Motor neuron (in vitro differentiated cells): ENCODE measurements at regions not wholly inside any gene's neighbourhood (a gene's known extent, or its start where the extent isn't known, plus 50 kb on each side); places are given as distances from the start of the nearest gene placed in this dataset.
A peak's percentile ranks its signal among the peaks of the same experiment; 100 is the strongest.
"Not testable (repeated sequence)": the region's sequence is repeated elsewhere in the genome, so short reads cannot be mapped to it uniquely, and the experiment has no call there.

ENCODE experiments used
- ATAC-seq, 8 experiments: fragments of 200-7000 bp; cut with Tn5 transposase; replicated peaks in 6 of 8; 2 replicates each; pipeline ENCODE4 v1.8.0; 2021; ENCODE audit warnings: mild to moderate bottlenecking in 8 of 8, moderate library complexity in 8 of 8
- H3K27ac ChIP-seq, 2 donors: fragments of 250-450 bp; sonication (Bioruptor Pico); 2 replicates each; pipeline ENCODE4 v1.9.0; 2021; ENCODE audit warnings: antibody characterized with exemption in 2 of 2, mild to moderate bottlenecking in 2 of 2, moderate library complexity in 1 of 2
- H3K4me1 ChIP-seq, 2 donors: fragments of 250-450 bp; sonication (Bioruptor Pico); replicated peaks in 1 of 2; 2 replicates each; pipeline ENCODE4 v1.6.1; 2021; ENCODE audit warnings: antibody characterized with exemption in 2 of 2, mild to moderate bottlenecking in 2 of 2, moderate library complexity in 1 of 2
- H3K4me3 ChIP-seq, 5 donors: fragments of 250-450 bp; sonication (Bioruptor Pico); 2 replicates each; pipeline ENCODE4 v1.9.0; 2021; ENCODE audit warnings: antibody characterized with exemption in 5 of 5, mild to moderate bottlenecking in 5 of 5, moderate library complexity in 4 of 5
- WGBS, 10 experiments: fragments of 450-650 bp; shearing (Covaris generic); methylation state at CpG; one replicate each; pipeline ENCODE4 v1.0.0; 2022; 5-methylcytosine and 5-hydroxymethylcytosine counted together
- in situ Hi-C, 9 experiments: fragments of 400-800 bp; cut with MboI; loops; one replicate each; pipeline ENCODE4 v1.15.0; 2021; ENCODE audit warnings: low sequenced_read_pairs in 9 of 9, low pct_unique_long_range_greater_than_20kb in 2 of 9; ENCODE audit not compliant: unreplicated experiment in 9 of 9

DNA sequence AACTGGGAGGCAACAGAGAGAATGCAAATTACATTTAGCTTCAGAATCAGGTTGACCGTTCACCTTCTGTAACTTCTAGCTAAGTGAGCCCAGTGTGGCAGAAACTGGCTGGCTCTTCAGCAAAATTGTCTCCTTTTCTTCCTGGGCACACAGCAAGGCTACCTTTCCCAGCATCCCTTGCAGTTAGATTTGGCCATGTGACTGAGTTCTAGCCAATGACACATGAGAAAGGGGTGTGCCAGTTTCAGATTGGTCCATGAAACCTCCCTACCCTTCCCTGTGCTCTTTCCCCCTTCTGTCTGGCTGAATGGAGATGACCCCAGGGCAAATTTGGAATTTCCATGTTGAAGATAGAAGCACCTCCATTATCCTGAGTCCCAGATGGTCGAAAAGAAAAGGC, 72.5 kb upstream of the SMIM23 start:
- H3K4me3 ChIP-seq, result no peak overlapping the region
- ATAC-seq, result no peak
- H3K4me1 ChIP-seq, result peaks cover 11 to 15% of the 10 kb centered on the region in 2 donors
- 0 to 94% (median 69%) methylated on average over 1 to 2 of the region's 2 CpGs; no CpG with 5 or more reads in 4 of the 10 experiments for WGBS, 10 experiments
- no peak overlapping the region for H3K27ac ChIP-seq
- in situ Hi-C loops, result no loop called here

DNA sequence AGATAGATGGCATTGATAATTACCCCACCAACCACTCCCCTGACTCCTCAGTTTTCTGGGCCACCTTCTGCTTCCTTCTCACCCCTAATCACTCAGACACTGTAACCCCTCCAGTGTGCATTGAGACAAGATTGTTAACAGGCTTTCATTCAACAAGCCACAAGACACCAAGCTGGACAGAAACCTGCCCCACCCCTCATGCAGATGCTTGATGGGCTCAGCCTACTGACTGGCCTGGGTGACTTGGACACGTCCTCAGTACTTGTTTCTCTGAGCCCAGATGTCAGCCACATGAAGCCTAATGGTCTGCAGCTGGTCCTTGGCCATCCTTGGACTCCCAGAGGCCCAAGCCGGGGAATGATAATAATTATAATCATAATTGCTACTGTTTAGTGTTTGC, 71.4 kb upstream of the SMIM23 start:
- Histone ChIP-seq H3K4me3 (no peak overlapping the region), H3K27ac (no peak overlapping the region), H3K4me1 (peaks cover 11 to 15% of the 10 kb centered on the region in 2 donors)
- peak in 3 of 8 experiments; percentile 38 to 96 (median 95) for ATAC-seq
- 70 to 78% methylated on average over 2 of the region's 2 CpGs; no CpG with 5 or more reads in 8 of the 10 experiments for WGBS, 10 experiments
- in situ Hi-C loops, result no loop called here

DNA sequence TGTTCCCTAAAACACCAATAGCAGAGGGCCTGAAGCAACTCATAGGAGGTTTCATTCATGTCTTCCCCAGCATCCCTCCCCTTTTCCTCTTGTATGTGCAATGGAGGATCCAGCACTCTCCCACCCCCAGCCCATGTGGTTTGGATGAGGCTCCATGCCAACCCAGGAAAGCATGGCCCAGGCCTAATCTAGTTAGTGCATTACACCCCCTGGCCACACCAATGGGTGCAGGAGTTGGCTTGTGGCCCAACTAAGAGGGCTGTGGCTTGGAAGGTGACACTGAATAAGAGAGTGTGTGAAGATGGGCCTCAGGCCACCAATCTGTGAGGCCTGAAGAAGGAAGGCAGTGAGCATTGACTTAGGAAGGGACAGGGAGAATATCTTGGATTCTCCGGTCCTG, 70.8 kb upstream of the SMIM23 start:
- in situ Hi-C loops, result no loop called here
- ATAC-seq, result no peak
- 57% methylated on average over 1 of the region's 1 CpG; no CpG with 5 or more reads in 9 of the 10 experiments for WGBS, 10 experiments

DNA sequence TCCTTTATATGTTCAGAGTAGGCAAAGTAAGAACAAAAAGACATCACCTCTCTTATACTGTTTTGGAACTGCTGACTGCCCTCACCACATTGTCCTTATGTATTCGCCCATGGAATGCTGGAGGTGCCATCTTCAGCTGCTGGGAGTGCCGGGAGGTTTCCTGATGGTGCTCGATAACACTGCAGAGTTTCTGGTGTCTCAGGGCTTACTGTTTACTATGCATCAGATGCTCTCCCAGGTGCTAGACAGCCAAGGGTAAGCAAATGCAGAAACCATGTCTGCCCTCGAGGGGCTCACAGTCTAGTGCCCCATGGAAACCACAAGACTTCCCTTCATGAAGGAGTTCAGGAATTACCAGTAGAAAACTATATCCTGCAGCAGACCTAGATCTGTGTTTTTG, 70.1 kb upstream of the SMIM23 start:
- Histone ChIP-seq H3K4me1 (peaks cover 4 to 8% of the 10 kb centered on the region in 2 donors), H3K4me3 (no peak overlapping the region), H3K27ac (no peak overlapping the region)
- in situ Hi-C loops, result no loop called here
- no peak for ATAC-seq
- whole genome bisulfite sequencing, 10 experiments, result 56 to 100% (median 71%) methylated on average over 1 to 2 of the region's 4 CpGs; no CpG with 5 or more reads in 4 of the 10 experiments

More for the DNA sequence above, 70.8 kb upstream of the SMIM23 start:
- Histone ChIP-seq H3K4me1 (peaks cover 11 to 14% of the 10 kb centered on the region in 2 donors), H3K27ac (no peak overlapping the region), H3K4me3 (no peak overlapping the region)

DNA sequence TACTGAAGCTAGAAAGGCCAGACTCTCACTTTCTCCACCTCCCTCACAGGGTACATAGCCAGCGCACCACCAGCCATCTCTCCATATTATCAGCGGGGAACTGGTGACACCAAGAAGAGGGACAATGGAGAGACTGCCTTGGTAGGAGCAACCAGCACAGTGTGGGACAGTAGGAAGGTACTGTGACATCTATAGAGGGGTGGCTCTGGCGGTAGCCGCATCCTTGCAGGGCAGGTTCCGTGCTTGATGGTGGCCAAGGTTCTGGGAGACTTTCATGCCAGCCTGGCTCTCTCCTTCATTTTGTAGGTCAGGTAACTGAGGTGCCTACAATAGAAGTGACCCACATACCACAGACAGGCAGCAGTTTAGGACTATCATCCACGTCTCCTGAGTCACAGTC, 65.5 kb upstream of the SMIM23 start:
- 0 to 92% (median 88%) methylated on average over 1 to 2 of the region's 6 CpGs; no CpG with 5 or more reads in 7 of the 10 experiments for WGBS, 10 experiments
- no peak overlapping the region for H3K27ac ChIP-seq
- H3K4me3 ChIP-seq, result no peak overlapping the region
- peaks cover 7% of the 10 kb centered on the region in 2 donors for H3K4me1 ChIP-seq
- ATAC-seq, result no peak
- in situ Hi-C loops, result no loop called here

DNA sequence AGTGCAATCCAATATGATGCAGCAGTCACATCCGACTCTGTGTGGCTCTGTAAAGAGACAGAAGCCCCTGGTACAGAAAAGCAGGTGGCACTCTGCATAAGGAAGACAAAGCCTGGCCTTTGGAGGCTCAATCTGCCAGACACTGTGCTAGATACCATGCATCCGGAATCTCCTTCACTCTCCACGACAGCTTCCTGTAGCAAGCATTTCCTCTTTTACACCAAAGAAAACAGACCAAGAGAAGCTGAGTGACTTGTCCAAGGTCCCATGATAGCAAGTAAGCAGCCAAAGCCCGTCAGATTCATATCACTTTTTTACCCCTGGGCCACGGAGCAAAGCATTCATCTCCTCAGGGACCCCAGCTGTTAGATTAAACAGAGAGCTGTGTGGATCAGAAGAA, 64.2 kb upstream of the SMIM23 start:
- in situ Hi-C loops, result no loop called here
- ATAC-seq, result no peak
- Histone ChIP-seq H3K4me1 (peaks cover 7% of the 10 kb centered on the region in 2 donors), H3K27ac (no peak overlapping the region), H3K4me3 (no peak overlapping the region)
- WGBS, 10 experiments, result 21 to 80% (median 53%) methylated on average over 1 to 3 of the region's 5 CpGs; no CpG with 5 or more reads in 1 of the 10 experiments

DNA sequence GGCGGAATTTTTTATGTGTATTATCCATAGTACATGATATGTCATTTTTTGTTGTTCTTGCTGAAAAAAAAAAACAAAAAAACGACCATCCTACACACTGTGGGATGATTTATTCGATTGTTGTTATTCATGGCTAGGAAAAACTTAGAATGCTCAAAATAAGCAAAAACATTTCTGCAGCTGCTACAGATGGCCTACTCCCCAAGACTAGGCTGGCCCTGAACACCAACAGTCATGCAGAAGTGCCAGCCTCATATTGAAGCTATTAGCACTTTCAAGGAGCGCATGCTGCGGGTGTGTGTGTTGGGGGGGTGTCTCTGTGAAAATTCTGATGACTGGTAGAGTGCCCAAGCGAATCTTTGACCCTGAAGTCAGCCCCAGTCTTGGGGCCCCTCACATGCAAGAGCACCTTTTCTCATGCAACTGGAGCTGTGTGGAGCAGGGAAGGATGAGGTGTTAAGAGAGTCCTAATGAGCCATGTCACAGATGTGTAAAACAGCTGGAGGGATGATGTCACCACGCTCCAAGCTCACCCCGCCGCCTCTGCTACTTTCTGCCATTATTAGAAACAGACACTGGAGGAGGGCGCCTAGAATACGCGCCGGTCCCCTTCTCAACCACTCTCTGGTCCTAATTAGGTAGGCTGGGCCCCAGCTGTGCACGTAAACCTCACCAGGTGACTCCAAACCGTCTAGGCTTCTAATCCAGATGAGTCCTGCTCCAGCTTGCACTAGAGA, 61.0 kb upstream of the SMIM23 start:
- ATAC-seq, result peak in 7 of 8 experiments; percentile 73 to 98 (median 98)
- in situ Hi-C loops, result no loop called here

DNA sequence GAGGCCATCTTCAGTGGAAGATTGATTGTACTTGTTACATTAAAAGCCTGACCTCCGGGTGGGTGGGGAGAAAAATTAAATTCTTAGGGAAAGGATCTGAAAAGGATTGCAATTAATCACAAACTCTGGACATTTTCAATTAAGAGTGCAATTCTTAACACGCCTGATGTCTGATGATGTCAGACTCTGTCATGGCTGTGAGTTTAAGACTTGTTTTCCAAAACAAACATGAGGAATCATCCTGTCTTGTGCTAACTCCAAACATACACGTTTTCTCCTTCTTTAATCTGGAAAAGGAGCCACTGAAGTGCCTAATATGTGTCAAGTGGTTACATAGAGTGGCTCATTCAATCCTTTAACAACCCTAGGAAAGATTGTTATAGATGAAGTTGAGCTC, 60.4 kb upstream of the SMIM23 start:
- ATAC-seq, result peak in 1 of 8 experiments; percentile 62
- no peak overlapping the region for H3K4me3 ChIP-seq
- peak overlapping the region; percentile 78 to 85 for H3K27ac ChIP-seq
- in situ Hi-C loops, result no loop called here
- H3K4me1 ChIP-seq, result peaks cover 7% of the 10 kb centered on the region in 2 donors
- WGBS, 10 experiments, result 0 to 60% (median 42%) methylated on average over 1 to 3 of the region's 3 CpGs; no CpG with 5 or more reads in 1 of the 10 experiments

More for the DNA sequence above, 61.0 kb upstream of the SMIM23 start:
- WGBS, 10 experiments, result 2 to 63% (median 51%) methylated on average over 4 to 11 of the region's 15 CpGs; no CpG with 5 or more reads in 1 of the 10 experiments
- Histone ChIP-seq H3K27ac (peak overlapping the region; percentile 78 to 85), H3K4me3 (no peak overlapping the region), H3K4me1 (peaks cover 7% of the 10 kb centered on the region in 2 donors)

DNA sequence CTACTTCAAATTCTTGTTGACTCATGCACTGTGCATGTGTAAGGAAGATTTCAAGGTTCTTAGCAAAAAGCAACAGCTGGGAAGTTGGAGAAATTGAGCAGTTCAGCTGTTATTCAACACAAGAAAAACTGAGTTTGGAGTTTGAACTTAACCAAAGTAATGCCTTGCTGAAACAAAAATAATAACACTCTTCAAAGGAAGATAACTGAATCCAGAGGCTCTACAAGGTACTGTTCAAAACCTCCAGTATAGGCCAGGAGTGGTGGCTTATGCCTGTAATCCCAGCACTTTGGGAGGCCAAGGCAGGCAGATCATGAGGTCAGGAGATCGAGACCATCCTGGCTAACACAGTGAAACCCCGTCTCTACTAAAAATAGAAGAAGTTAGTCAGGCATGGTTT, 58.8 kb upstream of the SMIM23 start:
- in situ Hi-C loops, H3K4me1 ChIP-seq, H3K27ac ChIP-seq, H3K4me3 ChIP-seq, ATAC-seq: not testable (repeated sequence)
- WGBS, 10 experiments, result 80% methylated on average over 1 of the region's 2 CpGs; no CpG with 5 or more reads in 9 of the 10 experiments

DNA sequence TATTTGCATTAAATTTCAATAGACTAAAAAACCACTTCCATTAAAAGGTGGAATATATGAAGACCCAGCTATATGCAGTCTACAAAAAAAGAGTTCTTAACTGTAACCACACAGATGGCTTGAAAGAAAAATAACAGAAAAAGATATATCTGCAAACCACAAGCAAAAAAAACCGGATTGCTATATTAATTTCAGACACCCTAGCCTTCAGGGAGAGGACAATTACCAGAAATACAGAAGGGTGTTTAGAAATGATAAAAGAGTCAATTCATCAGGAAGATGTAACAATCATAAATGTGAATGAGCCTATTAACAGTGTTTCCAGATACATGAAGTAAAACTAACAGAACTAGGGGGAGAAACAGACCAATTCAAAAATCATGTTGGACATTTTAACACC, 56.9 kb upstream of the SMIM23 start:
- Histone ChIP-seq H3K4me3 (no peak overlapping the region), H3K4me1 (peaks cover 7% of the 10 kb centered on the region in 2 donors), H3K27ac (no peak overlapping the region)
- in situ Hi-C loops, result no loop called here
- 5 to 100% (median 65%) methylated on average over 1 of the region's 1 CpG for WGBS, 10 experiments
- no peak for ATAC-seq
